BLaER1 (cell line): ENCODE measurements at regions not wholly inside any gene's neighbourhood (a gene's known extent, or its start where the extent isn't known, plus 50 kb on each side); places are given as distances from the start of the nearest gene placed in this dataset.
"Not testable (repeated sequence)": the region's sequence is repeated elsewhere in the genome, so short reads cannot be mapped to it uniquely, and the experiment has no call there.

Experiments used
- H3K27ac ChIP-seq: shearing (Covaris generic); formaldehyde crosslinking; 2 replicates; pipeline ENCODE4 v1.8.1; 2022
- H3K27me3 ChIP-seq: shearing (Covaris generic); formaldehyde crosslinking; 2 replicates; pipeline ENCODE4 v1.8.1; 2022
- H3K36me3 ChIP-seq: shearing (Covaris generic); formaldehyde crosslinking; 2 replicates; pipeline ENCODE4 v1.8.1; 2022
- H3K4me1 ChIP-seq: shearing (Covaris generic); formaldehyde crosslinking; 2 replicates; pipeline ENCODE4 v1.8.1; 2022
- H3K4me2 ChIP-seq: shearing (Covaris generic); formaldehyde crosslinking; 2 replicates; pipeline ENCODE4 v1.8.1; 2022
- H3K4me3 ChIP-seq: shearing (Covaris generic); formaldehyde crosslinking; 2 replicates; pipeline ENCODE4 v1.8.1; 2022
- H3K9ac ChIP-seq: shearing (Covaris generic); formaldehyde crosslinking; 2 replicates; pipeline ENCODE4 v1.8.1; 2022
- H3K9me3 ChIP-seq: shearing (Covaris generic); formaldehyde crosslinking; 2 replicates; pipeline ENCODE4 v1.8.1; 2022
- H4K20me1 ChIP-seq: shearing (Covaris generic); formaldehyde crosslinking; 2 replicates; pipeline ENCODE4 v1.8.1; 2022
- Cebpa-rat ChIP-seq: shearing (Covaris generic); IDR thresholded peaks from 2 replicates; pipeline ENCODE4 v1.8.1; 2022

GRCh38 chr6:137665342-137665934, 171.2 kb upstream of the OLIG3 start:
- TF ChIP-seq Cebpa-rat: no peak
- Histone ChIP-seq H3K9me3 (peaks cover 3% of the 10 kb centered on the region; the same call in 1 of the 2 replicates), H3K9ac (no peak overlapping the region), H3K4me1 (no peaks in the 10 kb centered on the region), H3K4me3 (no peak overlapping the region), H3K27ac (no peak overlapping the region), H3K4me2 (no peak overlapping the region), H4K20me1 (no peaks in the 10 kb centered on the region), H3K36me3 (no peaks in the 10 kb centered on the region), H3K27me3 (no peaks in the 10 kb centered on the region)

GRCh38 chr6:137666202-137666774, 172.1 kb upstream of the OLIG3 start:
- Histone ChIP-seq H3K4me3 (no peak overlapping the region), H3K4me2 (no peak overlapping the region), H3K27me3 (no peaks in the 10 kb centered on the region), H3K36me3 (no peaks in the 10 kb centered on the region), H3K9me3 (peaks cover 8% of the 10 kb centered on the region; the same call in 1 of the 2 replicates), H4K20me1 (no peaks in the 10 kb centered on the region), H3K9ac (no peak overlapping the region), H3K27ac (no peak overlapping the region), H3K4me1 (no peaks in the 10 kb centered on the region)
- TF ChIP-seq Cebpa-rat: no peak

- Histone ChIP-seq H3K27me3 (no peaks in the 10 kb centered on the region), H3K9ac (no peak overlapping the region), H3K9me3 (peaks cover 8% of the 10 kb centered on the region; the same call in 1 of the 2 replicates), H3K4me2 (no peak overlapping the region), H3K27ac (no peak overlapping the region), H3K36me3 (no peaks in the 10 kb centered on the region), H3K4me1 (no peaks in the 10 kb centered on the region), H3K4me3 (no peak overlapping the region), H4K20me1 (no peaks in the 10 kb centered on the region)
- no peak for TF ChIP-seq Cebpa-rat
Observed at GRCh38 chr6:137673603-137674002, 179.4 kb upstream of the OLIG3 start.

- Histone ChIP-seq H3K36me3 (no peaks in the 10 kb centered on the region), H3K4me2 (no peak overlapping the region), H3K9ac (no peak overlapping the region), H4K20me1 (no peaks in the 10 kb centered on the region), H3K27me3 (no peaks in the 10 kb centered on the region), H3K4me1 (no peaks in the 10 kb centered on the region), H3K27ac (no peak overlapping the region), H3K4me3 (no peak overlapping the region), H3K9me3 (peaks cover 1% of the 10 kb centered on the region; the same call in 1 of the 2 replicates)
- TF ChIP-seq Cebpa-rat: no peak
Observed at GRCh38 chr6:137676888-137677287, 182.7 kb upstream of the OLIG3 start.

- Histone ChIP-seq H4K20me1 (no peaks in the 10 kb centered on the region), H3K4me2 (no peak overlapping the region), H3K4me3 (no peak overlapping the region), H3K9ac (no peak overlapping the region), H3K36me3 (no peaks in the 10 kb centered on the region), H3K27ac (no peak overlapping the region), H3K9me3 (peaks cover 4% of the 10 kb centered on the region; the same call in 1 of the 2 replicates), H3K4me1 (no peaks in the 10 kb centered on the region), H3K27me3 (no peaks in the 10 kb centered on the region)
- no peak for TF ChIP-seq Cebpa-rat
Observed at GRCh38 chr6:137677709-137678108, 183.5 kb upstream of the OLIG3 start.

GRCh38 chr6:137678451-137678850, 184.3 kb upstream of the OLIG3 start:
- Histone ChIP-seq H3K9ac (no peak overlapping the region), H3K4me3 (no peak overlapping the region), H3K4me1 (no peaks in the 10 kb centered on the region), H3K27me3 (no peaks in the 10 kb centered on the region), H3K36me3 (no peaks in the 10 kb centered on the region), H3K4me2 (no peak overlapping the region), H4K20me1 (no peaks in the 10 kb centered on the region), H3K27ac (no peak overlapping the region), H3K9me3 (peaks cover 4% of the 10 kb centered on the region; the same call in 1 of the 2 replicates)
- no peak for TF ChIP-seq Cebpa-rat

- Histone ChIP-seq H3K4me2 (no peak overlapping the region), H4K20me1 (no peaks in the 10 kb centered on the region), H3K27me3 (no peaks in the 10 kb centered on the region), H3K9me3 (peaks cover 4% of the 10 kb centered on the region; the same call in 1 of the 2 replicates), H3K4me3 (no peak overlapping the region), H3K4me1 (no peaks in the 10 kb centered on the region), H3K36me3 (no peaks in the 10 kb centered on the region), H3K27ac (no peak overlapping the region), H3K9ac (no peak overlapping the region)
- TF ChIP-seq Cebpa-rat: no peak
Observed at GRCh38 chr6:137680705-137681346, 186.2 kb upstream of the TNFAIP3 start.

GRCh38 chr6:137681445-137682009, 185.5 kb upstream of the TNFAIP3 start:
- Histone ChIP-seq H3K4me3 (no peak overlapping the region), H4K20me1 (no peaks in the 10 kb centered on the region), H3K27me3 (no peaks in the 10 kb centered on the region), H3K9me3 (peaks cover 4% of the 10 kb centered on the region; the same call in 1 of the 2 replicates), H3K9ac (no peak overlapping the region), H3K4me1 (no peaks in the 10 kb centered on the region), H3K27ac (no peak overlapping the region), H3K36me3 (no peaks in the 10 kb centered on the region), H3K4me2 (no peak overlapping the region)
- no peak for TF ChIP-seq Cebpa-rat

- H4K20me1 ChIP-seq, H3K36me3 ChIP-seq, H3K27me3 ChIP-seq, H3K4me2 ChIP-seq, H3K9me3 ChIP-seq, H3K27ac ChIP-seq, H3K4me1 ChIP-seq, H3K4me3 ChIP-seq, H3K9ac ChIP-seq: not testable (repeated sequence)
Observed at GRCh38 chr6:137682658-137683057, 184.4 kb upstream of the TNFAIP3 start.

- Histone ChIP-seq H4K20me1 (no peaks in the 10 kb centered on the region), H3K27ac (no peak overlapping the region), H3K9ac (no peak overlapping the region), H3K4me2 (no peak overlapping the region), H3K4me3 (no peak overlapping the region), H3K27me3 (no peaks in the 10 kb centered on the region), H3K4me1 (no peaks in the 10 kb centered on the region), H3K9me3 (peaks cover 4% of the 10 kb centered on the region; the same call in 1 of the 2 replicates), H3K36me3 (no peaks in the 10 kb centered on the region)
- TF ChIP-seq Cebpa-rat: no peak
Observed at GRCh38 chr6:137683916-137684315, 183.1 kb upstream of the TNFAIP3 start.
